ENCODE measurements at regions not wholly inside any gene's neighbourhood (a gene's known extent, or its start where the extent isn't known, plus 50 kb on each side); places are given as distances from the start of the nearest gene placed in this dataset.
A peak's percentile ranks its signal among the peaks of the same experiment; 100 is the strongest.

DNA sequence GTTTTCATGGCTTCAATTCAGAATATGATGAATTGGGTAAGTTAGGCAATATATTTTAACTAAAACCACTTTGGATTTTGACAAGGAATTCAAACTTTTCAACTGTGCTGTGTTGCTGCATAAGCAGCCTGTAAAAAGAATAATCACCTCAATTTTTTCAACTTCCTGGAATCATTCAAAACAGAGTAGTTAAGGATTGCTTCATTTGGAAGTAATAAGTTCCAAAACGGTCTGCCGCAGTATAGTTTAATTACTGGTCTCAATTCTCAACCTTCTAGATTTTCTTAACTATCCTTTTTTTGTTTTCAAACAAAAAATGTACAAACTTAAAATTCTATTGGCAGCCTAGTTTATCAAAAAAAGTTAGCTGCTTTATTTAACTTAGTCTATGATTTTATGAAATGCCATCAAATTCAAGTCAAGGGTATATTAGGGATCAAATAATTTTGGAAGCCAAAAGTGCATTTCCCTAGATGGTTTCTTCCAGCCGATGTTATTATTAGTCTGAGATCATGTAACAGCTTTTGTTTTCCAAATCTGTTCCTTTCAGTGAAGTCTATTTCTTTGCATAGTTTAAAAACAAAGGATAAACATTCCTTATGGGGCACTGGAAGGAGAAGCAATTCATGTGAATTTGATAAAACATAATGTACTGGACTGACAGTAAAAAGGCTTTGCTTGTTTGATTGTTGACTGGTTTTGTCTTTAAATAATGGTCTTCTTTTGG, 76.1 kb upstream of the ETAA1 start:
- Histone ChIP-seq H3K9me3 (ENCODE audit: insufficient read depth, low read depth) (no peaks in the 10 kb centered on the region), H3K9me2 (ENCODE audit: insufficient read depth) (no peaks in the 10 kb centered on the region), H3K27ac (no peak overlapping the region), H3F3A (ENCODE audit: insufficient read depth, low read depth) (no peaks in the 10 kb centered on the region), H3K36me3 (ENCODE audit: low read depth) (no peaks in the 10 kb centered on the region), H3K79me2 (ENCODE audit: low read depth) (no peaks in the 10 kb centered on the region), H3K4me3 (no peak overlapping the region), H3K4me2 (no peak overlapping the region), H4K20me1 (ENCODE audit: insufficient read depth) (no peaks in the 10 kb centered on the region), H3K4me1 (replicated peaks; ENCODE audit: insufficient read depth) (no peaks in the 10 kb centered on the region), H2AFZ (no peak overlapping the region), H3K27me3 (ENCODE audit: insufficient read depth, low read depth) (no peaks in the 10 kb centered on the region)
- intact Hi-C loops (cut with micrococcal nuclease; ENCODE audit: unreplicated experiment) = loop anchor here (10.0 kb wide), 2 partner anchors 186 to 736 kb away; no protein-coding TSS in a partner anchor
- no peak for DNase-seq
- TF ChIP-seq, protein P1, sequence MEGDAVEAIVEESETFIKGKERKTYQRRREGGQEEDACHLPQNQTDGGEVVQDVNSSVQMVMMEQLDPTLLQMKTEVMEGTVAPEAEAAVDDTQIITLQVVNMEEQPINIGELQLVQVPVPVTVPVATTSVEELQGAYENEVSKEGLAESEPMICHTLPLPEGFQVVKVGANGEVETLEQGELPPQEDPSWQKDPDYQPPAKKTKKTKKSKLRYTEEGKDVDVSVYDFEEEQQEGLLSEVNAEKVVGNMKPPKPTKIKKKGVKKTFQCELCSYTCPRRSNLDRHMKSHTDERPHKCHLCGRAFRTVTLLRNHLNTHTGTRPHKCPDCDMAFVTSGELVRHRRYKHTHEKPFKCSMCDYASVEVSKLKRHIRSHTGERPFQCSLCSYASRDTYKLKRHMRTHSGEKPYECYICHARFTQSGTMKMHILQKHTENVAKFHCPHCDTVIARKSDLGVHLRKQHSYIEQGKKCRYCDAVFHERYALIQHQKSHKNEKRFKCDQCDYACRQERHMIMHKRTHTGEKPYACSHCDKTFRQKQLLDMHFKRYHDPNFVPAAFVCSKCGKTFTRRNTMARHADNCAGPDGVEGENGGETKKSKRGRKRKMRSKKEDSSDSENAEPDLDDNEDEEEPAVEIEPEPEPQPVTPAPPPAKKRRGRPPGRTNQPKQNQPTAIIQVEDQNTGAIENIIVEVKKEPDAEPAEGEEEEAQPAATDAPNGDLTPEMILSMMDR (conservative IDR thresholded peaks at IDR 0.05) = no peak
- no peak for TF ChIP-seq EZH2 (IDR thresholded peaks at IDR 0.05; ENCODE audit: low read depth)
- CTCF ChIA-PET = no interaction called here
- BruUV-seq (replicated peaks) = no TSS peak
- POLR2A ChIA-PET (ENCODE audit: unreplicated experiment) = no interaction called here

DNA sequence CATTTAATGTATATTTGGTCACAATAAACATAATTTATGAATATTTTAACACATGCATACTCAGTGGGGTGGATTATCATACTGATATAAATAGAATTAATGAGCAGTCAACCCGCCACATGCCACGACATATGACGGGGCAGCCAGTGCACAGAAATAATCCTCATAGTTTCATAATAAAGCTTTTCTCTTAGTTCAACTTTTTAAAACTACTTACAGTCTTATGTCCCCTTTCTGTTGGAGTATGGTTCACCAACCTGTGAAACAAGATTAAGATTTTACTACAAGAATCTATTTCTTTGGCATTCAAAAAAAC, 75.6 kb upstream of the ETAA1 start:
- no TSS peak for BruUV-seq (replicated peaks)
- POLR2A ChIA-PET (ENCODE audit: unreplicated experiment) = no interaction called here

DNA sequence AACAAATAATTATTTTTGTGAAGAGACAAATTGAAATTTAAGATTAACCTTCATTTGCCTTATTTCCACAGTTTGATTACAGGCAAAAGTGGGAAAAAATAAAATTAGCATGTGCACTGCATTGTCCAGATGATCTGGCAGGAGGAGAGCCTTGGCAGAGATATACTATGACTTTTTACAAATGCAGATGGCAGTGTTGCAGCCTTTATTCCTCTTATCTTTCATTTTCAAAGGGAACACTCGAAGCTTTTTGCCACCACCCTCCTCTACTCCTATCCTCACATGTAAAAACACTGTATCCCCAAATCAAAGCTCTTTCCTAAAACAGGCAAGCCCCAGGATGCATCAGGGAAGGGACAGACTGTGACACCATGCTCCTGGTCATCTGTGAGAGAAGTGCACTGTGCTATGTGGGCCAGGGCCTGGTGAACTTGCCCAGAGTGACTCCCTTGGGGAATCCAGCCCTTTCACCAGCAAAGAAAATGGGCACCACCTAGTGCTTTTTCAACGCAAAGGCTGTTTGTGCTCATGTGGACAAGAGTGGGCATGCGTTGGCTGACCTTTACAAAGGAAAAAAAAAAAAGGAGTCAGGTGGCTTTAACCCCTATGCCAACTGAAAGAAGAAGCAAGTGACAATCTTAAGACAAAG, 74.7 kb upstream of the ETAA1 start:
- H3K9me2 ChIP-seq (ENCODE audit: insufficient read depth) = no peaks in the 10 kb centered on the region
- no peaks in the 10 kb centered on the region for H3K9me3 ChIP-seq (ENCODE audit: insufficient read depth, low read depth)
- H2AFZ ChIP-seq = no peak overlapping the region
- H3K4me3 ChIP-seq = no peak overlapping the region
- H3K4me2 ChIP-seq = no peak overlapping the region
- no peaks in the 10 kb centered on the region for H3F3A ChIP-seq (ENCODE audit: insufficient read depth, low read depth)
- CTCF ChIA-PET = no interaction called here
- BruUV-seq (replicated peaks) = no TSS peak
- H3K36me3 ChIP-seq (ENCODE audit: low read depth) = no peaks in the 10 kb centered on the region
- DNase-seq = peak; percentile 33 to 41
- no peaks in the 10 kb centered on the region for H3K27me3 ChIP-seq (ENCODE audit: insufficient read depth, low read depth)
- H3K4me1 ChIP-seq (replicated peaks; ENCODE audit: insufficient read depth) = no peaks in the 10 kb centered on the region
- intact Hi-C loops (cut with micrococcal nuclease; ENCODE audit: unreplicated experiment) = loop anchor here (2.0 to 10.0 kb wide), 3 partner anchors 188 to 894 kb away; no protein-coding TSS in a partner anchor
- no peaks in the 10 kb centered on the region for H3K79me2 ChIP-seq (ENCODE audit: low read depth)
- H4K20me1 ChIP-seq (ENCODE audit: insufficient read depth) = no peaks in the 10 kb centered on the region
- H3K27ac ChIP-seq = no peak overlapping the region
- TF ChIP-seq, protein P1 (conservative IDR thresholded peaks at IDR 0.05) = peak; percentile 62
- no peak for TF ChIP-seq EZH2 (IDR thresholded peaks at IDR 0.05; ENCODE audit: low read depth)
- POLR2A ChIA-PET (ENCODE audit: unreplicated experiment) = no interaction called here

More for the DNA sequence above, 75.6 kb upstream of the ETAA1 start:
- no peaks in the 10 kb centered on the region for H4K20me1 ChIP-seq (ENCODE audit: insufficient read depth)
- H3F3A ChIP-seq (ENCODE audit: insufficient read depth, low read depth) = no peaks in the 10 kb centered on the region
- H3K4me1 ChIP-seq (replicated peaks; ENCODE audit: insufficient read depth) = no peaks in the 10 kb centered on the region
- no peaks in the 10 kb centered on the region for H3K9me3 ChIP-seq (ENCODE audit: insufficient read depth, low read depth)
- CTCF ChIA-PET = no interaction called here
- H3K27ac ChIP-seq = no peak overlapping the region
- H2AFZ ChIP-seq = no peak overlapping the region
- intact Hi-C loops (cut with micrococcal nuclease; ENCODE audit: unreplicated experiment) = loop anchor here (10.0 kb wide), 2 partner anchors 187 to 737 kb away; no protein-coding TSS in a partner anchor
- H3K36me3 ChIP-seq (ENCODE audit: low read depth) = no peaks in the 10 kb centered on the region
- H3K79me2 ChIP-seq (ENCODE audit: low read depth) = no peaks in the 10 kb centered on the region
- no peak for DNase-seq
- H3K27me3 ChIP-seq (ENCODE audit: insufficient read depth, low read depth) = no peaks in the 10 kb centered on the region
- H3K4me3 ChIP-seq = no peak overlapping the region
- TF ChIP-seq, protein P1 (conservative IDR thresholded peaks at IDR 0.05) = no peak
- TF ChIP-seq EZH2 (IDR thresholded peaks at IDR 0.05; ENCODE audit: low read depth) = no peak
- no peaks in the 10 kb centered on the region for H3K9me2 ChIP-seq (ENCODE audit: insufficient read depth)
- no peak overlapping the region for H3K4me2 ChIP-seq
